Stomach smooth muscle (tissue), 2 donors: ENCODE measurements at regions not wholly inside any gene's neighbourhood (a gene's known extent, or its start where the extent isn't known, plus 50 kb on each side); places are given as distances from the start of the nearest gene placed in this dataset.

Experiments
- H3K27ac ChIP-seq: one replicate; pipeline ENCODE4 v1.7.0; 2013; ENCODE audit warnings: mild to moderate bottlenecking, low read length, inconsistent platforms
- H3K27me3 ChIP-seq, 2 donors: one replicate each; pipeline ENCODE4 v1.7.0; 2013; ENCODE audit warnings: low read length in 2 of 2; ENCODE audit not compliant: insufficient read depth in 2 of 2, control insufficient read depth in 1 of 2
- H3K36me3 ChIP-seq, 2 donors: one replicate each; pipeline ENCODE4 v1.7.0; 2013; ENCODE audit warnings: low read length in 2 of 2; ENCODE audit not compliant: control insufficient read depth in 2 of 2, insufficient read depth in 2 of 2
- H3K4me1 ChIP-seq: one replicate; pipeline ENCODE4 v1.7.0; 2013; ENCODE audit warnings: low read length; ENCODE audit not compliant: control insufficient read depth, insufficient read depth
- H3K4me3 ChIP-seq, 2 donors: one replicate each; pipeline ENCODE4 v1.7.0; 2013; ENCODE audit warnings: low read length in 2 of 2
- H3K9ac ChIP-seq, 2 donors: one replicate each; pipeline ENCODE4 v1.7.0; 2013; ENCODE audit warnings: low read length in 2 of 2, mild to moderate bottlenecking in 1 of 2
- H3K9me3 ChIP-seq, 2 donors: one replicate each; pipeline ENCODE4 v1.7.0; 2013; ENCODE audit warnings: low read length in 2 of 2; ENCODE audit not compliant: control insufficient read depth in 2 of 2
- donor health status: healthy.
- donor health status: Pancreatic carcinoma.

DNA sequence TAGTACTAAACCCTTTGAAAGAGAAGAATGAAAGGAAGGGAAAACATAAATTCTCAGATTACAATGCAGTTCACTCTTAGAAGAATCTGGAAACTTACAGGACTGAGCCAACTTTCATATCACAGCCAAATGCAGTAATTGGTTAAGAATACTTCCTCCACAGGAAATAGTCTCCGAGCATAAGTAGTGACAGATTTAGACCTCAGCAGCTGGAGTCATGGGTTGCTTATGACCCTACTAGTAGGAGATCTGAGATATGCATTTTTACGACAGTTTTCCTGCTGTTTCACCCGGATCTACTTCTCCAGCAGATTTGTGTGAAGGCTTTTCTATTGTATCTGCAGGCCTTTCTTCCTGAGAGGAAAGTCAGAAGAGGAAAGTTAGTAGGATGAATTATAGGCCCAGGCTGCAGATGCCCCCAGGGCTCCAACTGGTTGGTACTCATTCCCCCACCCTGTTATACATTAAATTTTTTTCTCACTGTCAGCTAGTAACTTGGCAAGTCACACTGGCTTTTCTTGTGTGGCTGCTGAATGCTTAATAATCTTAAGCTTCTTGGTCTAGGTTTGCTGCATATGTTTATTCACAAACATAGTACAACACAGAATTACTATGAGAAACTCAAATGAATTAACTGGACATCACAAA is 1241.5 kb upstream of the MIR17HG start:
- Histone ChIP-seq H3K9me3 (no peaks in the 10 kb centered on the region), H3K36me3 (no peaks in the 10 kb centered on the region), H3K4me1 (no peaks in the 10 kb centered on the region), H3K27me3 (no peaks in the 10 kb centered on the region), H3K4me3 (no peak overlapping the region), H3K27ac (no peak overlapping the region), H3K9ac (no peak overlapping the region)

DNA sequence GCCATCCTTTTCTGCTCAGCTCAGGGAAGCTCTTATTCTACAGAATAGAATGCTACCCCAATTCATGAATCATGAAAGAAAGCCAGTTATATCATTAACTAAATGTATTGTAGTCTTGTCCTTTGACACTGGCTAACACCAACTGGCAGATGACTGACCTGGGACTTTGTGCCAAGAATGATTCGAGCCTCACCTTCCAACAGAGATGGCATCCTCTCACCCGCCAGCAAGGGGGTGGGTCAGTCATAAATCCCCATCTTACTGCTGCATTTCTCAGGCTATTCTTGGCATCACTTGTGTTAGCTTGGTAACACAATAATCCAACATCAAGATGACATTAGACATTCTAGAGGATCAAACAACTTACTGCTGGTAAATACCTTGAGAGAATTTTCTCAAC is 1239.8 kb upstream of the MIR17HG start:
- Histone ChIP-seq H3K4me3 (no peak overlapping the region), H3K9ac (no peak overlapping the region), H3K27me3 (no peaks in the 10 kb centered on the region), H3K4me1 (no peaks in the 10 kb centered on the region), H3K9me3 (no peaks in the 10 kb centered on the region), H3K27ac (no peak overlapping the region), H3K36me3 (no peaks in the 10 kb centered on the region)

DNA sequence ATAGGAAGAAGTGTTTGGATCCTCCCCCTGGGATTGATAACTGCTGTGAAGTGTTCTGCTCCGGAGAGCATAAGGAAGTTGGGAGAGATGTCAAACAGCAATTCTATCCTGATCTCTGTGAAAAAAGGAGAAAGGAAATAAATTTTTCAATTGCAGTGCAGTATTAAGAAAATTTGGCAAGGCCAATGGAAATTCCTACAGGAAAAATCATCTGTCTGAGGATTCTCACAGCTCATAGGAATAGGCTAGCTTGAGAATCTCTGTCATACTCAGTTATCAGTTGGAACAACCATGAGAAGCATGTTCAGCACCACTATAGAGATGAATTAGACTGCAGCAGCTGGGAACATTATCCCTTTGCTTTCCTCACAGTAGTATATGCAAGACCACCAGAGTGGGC is 1238.9 kb upstream of the MIR17HG start:
- Histone ChIP-seq H3K4me1 (no peaks in the 10 kb centered on the region), H3K36me3 (no peaks in the 10 kb centered on the region), H3K9ac (no peak overlapping the region), H3K27me3 (no peaks in the 10 kb centered on the region), H3K27ac (no peak overlapping the region), H3K4me3 (no peak overlapping the region), H3K9me3 (no peaks in the 10 kb centered on the region)

DNA sequence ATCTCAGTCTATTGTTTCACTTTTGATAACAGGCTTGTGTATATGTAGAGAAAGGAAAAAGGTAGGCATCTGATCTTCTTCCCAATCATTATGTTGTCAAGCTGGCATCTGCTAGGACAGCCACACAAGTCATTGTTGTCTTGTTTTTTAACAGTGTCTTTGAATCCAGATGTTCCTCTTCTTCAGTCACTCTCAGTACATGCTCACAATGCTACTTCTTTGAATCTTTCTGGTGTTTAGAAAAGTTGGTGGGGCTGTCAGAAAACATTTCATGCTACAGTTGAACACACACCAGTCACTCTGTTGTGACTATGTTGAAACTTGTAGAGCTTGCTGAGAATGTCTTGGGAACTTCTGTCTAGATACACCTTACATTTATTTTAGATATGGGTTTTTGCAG is 1231.4 kb upstream of the MIR17HG start:
- Histone ChIP-seq H3K27me3 (no peaks in the 10 kb centered on the region), H3K9ac (no peak overlapping the region), H3K4me1 (no peaks in the 10 kb centered on the region), H3K27ac (no peak overlapping the region), H3K9me3 (no peaks in the 10 kb centered on the region), H3K4me3 (no peak overlapping the region), H3K36me3 (no peaks in the 10 kb centered on the region)

GRCh38 chr13:90118467-90119071 is 1228.9 kb upstream of the MIR17HG start:
- Histone ChIP-seq H3K27ac (no peak overlapping the region), H3K9ac (no peak overlapping the region), H3K4me1 (no peaks in the 10 kb centered on the region), H3K27me3 (no peaks in the 10 kb centered on the region), H3K9me3 (no peaks in the 10 kb centered on the region), H3K4me3 (no peak overlapping the region), H3K36me3 (no peaks in the 10 kb centered on the region)

DNA sequence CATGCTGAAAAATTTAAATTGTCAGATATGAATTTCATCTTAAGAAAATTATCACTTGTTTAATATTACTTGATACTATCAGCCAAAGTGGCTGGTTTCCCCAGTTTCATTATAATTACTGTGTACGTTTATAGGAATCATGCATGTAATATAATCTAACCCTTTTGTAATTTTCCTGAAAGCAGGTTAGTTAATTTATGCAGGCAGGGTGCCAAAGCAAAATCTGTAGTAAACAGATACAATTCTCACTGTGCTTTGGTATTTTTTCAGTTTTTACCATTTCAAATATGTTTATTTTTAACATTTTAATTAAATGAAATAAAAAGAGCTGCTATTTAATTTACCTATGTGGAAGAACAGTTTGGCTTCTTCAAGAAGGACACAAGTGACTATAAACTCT is 1227.5 kb upstream of the MIR17HG start:
- no peak overlapping the region for H3K4me3 ChIP-seq
- H3K27me3 ChIP-seq: no peaks in the 10 kb centered on the region
- H3K9me3 ChIP-seq: no peaks in the 10 kb centered on the region
- no peak overlapping the region for H3K9ac ChIP-seq
- H3K36me3 ChIP-seq: no peaks in the 10 kb centered on the region
- H3K27ac ChIP-seq: no peak overlapping the region
- H3K4me1 ChIP-seq: no peaks in the 10 kb centered on the region

DNA sequence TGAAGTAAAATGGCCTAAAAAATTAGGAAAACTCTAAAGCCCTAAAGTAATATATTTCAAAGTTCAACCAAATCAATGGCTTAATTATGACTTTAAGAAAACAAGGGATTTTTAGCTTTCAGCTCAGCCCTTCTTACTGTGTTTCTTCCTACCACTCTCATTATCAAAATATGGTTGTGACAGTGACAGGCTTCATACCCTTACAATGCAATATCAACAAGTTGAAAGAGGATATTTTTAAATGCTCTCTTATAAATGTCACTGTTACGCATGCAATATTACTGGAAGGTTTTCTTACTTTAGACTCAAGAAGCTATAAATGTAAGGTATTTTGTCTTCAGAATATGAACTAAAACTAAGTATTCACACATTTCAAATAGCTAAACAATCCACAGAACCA is 1225.7 kb upstream of the MIR17HG start:
- H3K27me3 ChIP-seq: no peaks in the 10 kb centered on the region
- no peak overlapping the region for H3K4me3 ChIP-seq
- no peaks in the 10 kb centered on the region for H3K4me1 ChIP-seq
- H3K9me3 ChIP-seq: no peaks in the 10 kb centered on the region
- H3K27ac ChIP-seq: no peak overlapping the region
- H3K9ac ChIP-seq: no peak overlapping the region
- no peaks in the 10 kb centered on the region for H3K36me3 ChIP-seq

- Histone ChIP-seq H3K4me3 (no peak overlapping the region), H3K9me3 (no peaks in the 10 kb centered on the region), H3K4me1 (no peaks in the 10 kb centered on the region), H3K9ac (no peak overlapping the region), H3K27me3 (no peaks in the 10 kb centered on the region), H3K27ac (no peak overlapping the region), H3K36me3 (no peaks in the 10 kb centered on the region)
These were observed 1225.0 kb upstream of the MIR17HG start for GRCh38 chr13:90122531-90122930.

GRCh38 chr13:90135558-90135957 is 1211.9 kb upstream of the MIR17HG start:
- H3K27ac ChIP-seq: no peak overlapping the region
- no peaks in the 10 kb centered on the region for H3K36me3 ChIP-seq
- no peaks in the 10 kb centered on the region for H3K27me3 ChIP-seq
- H3K4me3 ChIP-seq: no peak overlapping the region
- H3K9me3 ChIP-seq: no peaks in the 10 kb centered on the region
- no peak overlapping the region for H3K9ac ChIP-seq
- H3K4me1 ChIP-seq: no peaks in the 10 kb centered on the region

DNA sequence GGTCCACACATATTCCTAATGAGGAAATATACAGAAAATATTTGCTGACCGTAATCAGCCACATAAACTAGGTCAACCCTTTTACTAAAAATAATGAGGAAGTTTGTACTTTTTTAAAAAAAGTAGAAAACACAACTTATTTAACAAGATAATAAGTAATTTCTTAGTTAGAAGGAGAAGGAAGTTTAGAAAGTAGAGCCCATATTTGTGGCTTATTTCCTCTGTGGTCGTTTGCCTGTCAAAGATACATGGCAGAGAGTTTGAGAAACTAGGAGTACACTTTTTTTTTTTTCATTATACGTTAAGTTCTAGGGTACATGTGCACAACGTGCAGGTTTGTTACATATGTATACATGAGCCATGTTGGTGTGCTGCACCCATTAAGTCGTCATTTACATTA is 1205.2 kb upstream of the MIR17HG start:
- no peaks in the 10 kb centered on the region for H3K27me3 ChIP-seq
- no peaks in the 10 kb centered on the region for H3K9me3 ChIP-seq
- H3K4me1 ChIP-seq: no peaks in the 10 kb centered on the region
- H3K9ac ChIP-seq: no peak overlapping the region
- H3K4me3 ChIP-seq: no peak overlapping the region
- no peak overlapping the region for H3K27ac ChIP-seq
- no peaks in the 10 kb centered on the region for H3K36me3 ChIP-seq

DNA sequence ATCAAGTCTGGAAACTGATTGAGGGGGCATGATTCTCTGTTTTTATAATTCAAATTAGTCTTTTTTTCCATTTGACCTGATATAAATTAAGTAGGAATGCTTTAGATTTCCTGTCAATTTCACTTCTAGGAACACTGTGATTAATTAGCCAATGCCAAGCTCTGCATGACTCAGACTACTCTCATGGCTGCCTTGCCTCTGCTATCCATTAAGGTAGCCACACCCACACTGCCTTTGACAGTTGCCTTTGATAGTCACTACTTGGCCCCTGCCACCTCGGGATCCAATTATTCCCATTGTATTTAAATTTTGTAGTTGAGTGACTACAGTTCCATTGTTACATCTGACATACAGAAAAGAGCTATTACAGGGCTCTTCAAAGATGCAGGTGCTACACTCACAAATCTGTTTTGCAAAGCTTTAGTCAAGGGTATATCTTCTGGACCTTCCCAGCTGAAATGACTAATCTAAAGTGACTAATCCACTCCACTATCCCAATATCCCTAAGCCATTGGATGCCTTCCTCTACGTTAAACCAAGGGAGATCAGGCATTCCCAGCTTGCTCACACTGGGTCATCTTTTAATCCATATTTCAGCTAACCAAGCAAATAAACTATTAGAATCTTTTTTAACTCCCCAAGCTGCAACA is 1193.1 kb upstream of the MIR17HG start:
- Histone ChIP-seq H3K27me3 (no peaks in the 10 kb centered on the region), H3K4me3 (no peak overlapping the region), H3K27ac (no peak overlapping the region), H3K9ac (no peak overlapping the region), H3K36me3 (no peaks in the 10 kb centered on the region), H3K4me1 (no peaks in the 10 kb centered on the region), H3K9me3 (no peaks in the 10 kb centered on the region)
